Rectal smooth muscle tissue (tissue), 1 donor: ENCODE measurements at regions not wholly inside any gene's neighbourhood (a gene's known extent, or its start where the extent isn't known, plus 50 kb on each side); places are given as distances from the start of the nearest gene placed in this dataset.

Source experiments
- H3K27ac ChIP-seq: one replicate; pipeline ENCODE4 v1.7.0; 2013; ENCODE audit warnings: low read depth, low read length, inconsistent platforms
- H3K27me3 ChIP-seq: one replicate; pipeline ENCODE4 v1.7.0; 2013; ENCODE audit warnings: low read length; ENCODE audit not compliant: control insufficient read depth, insufficient read depth
- H3K36me3 ChIP-seq: one replicate; pipeline ENCODE4 v1.7.0; 2013; ENCODE audit warnings: low read length; ENCODE audit not compliant: control insufficient read depth, insufficient read depth
- H3K4me1 ChIP-seq: one replicate; pipeline ENCODE4 v1.7.0; 2013; ENCODE audit warnings: low read length; ENCODE audit not compliant: control insufficient read depth, insufficient read depth
- H3K4me3 ChIP-seq: one replicate; pipeline ENCODE4 v1.7.0; 2013; ENCODE audit warnings: low read length
- H3K9ac ChIP-seq: one replicate; pipeline ENCODE4 v1.7.0; 2013; ENCODE audit warnings: low read length

- no peaks in the 10 kb centered on the region for H3K4me1 ChIP-seq
- H3K27ac ChIP-seq = no peak overlapping the region
- H3K27me3 ChIP-seq = no peaks in the 10 kb centered on the region
- no peak overlapping the region for H3K4me3 ChIP-seq
- no peaks in the 10 kb centered on the region for H3K36me3 ChIP-seq
- no peak overlapping the region for H3K9ac ChIP-seq
These were observed 528.6 kb downstream of the LTN1 start for GRCh38 chr21:28464095-28464494.

- H3K27ac ChIP-seq = no peak overlapping the region
- H3K27me3 ChIP-seq = no peaks in the 10 kb centered on the region
- no peak overlapping the region for H3K9ac ChIP-seq
- H3K4me1 ChIP-seq = no peaks in the 10 kb centered on the region
- no peaks in the 10 kb centered on the region for H3K36me3 ChIP-seq
- no peak overlapping the region for H3K4me3 ChIP-seq
These were observed 533.5 kb downstream of the LTN1 start for GRCh38 chr21:28459193-28459592.

DNA sequence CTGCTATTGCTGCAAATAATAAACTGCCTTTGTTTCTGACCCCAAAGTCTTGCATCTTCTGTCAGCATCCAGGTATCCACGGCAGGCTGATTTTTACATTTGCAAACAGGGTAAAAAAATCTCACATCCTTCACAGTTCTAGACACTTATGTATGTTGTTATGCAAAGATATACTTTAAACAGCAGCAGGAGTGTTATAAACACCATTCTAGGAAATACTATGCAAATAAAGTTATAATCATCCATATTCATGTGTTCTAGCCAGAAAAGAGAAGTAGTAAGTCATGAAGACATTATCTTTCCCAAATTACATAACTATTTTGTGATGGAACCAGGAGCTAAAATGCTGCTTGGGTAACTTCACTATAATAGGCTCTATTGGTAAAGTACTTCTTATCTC is 534.2 kb downstream of the LTN1 start:
- Histone ChIP-seq H3K4me1 (no peaks in the 10 kb centered on the region), H3K27me3 (no peaks in the 10 kb centered on the region), H3K4me3 (no peak overlapping the region), H3K9ac (no peak overlapping the region), H3K36me3 (no peaks in the 10 kb centered on the region), H3K27ac (no peak overlapping the region)

- Histone ChIP-seq H3K36me3 (no peaks in the 10 kb centered on the region), H3K27ac (no peak overlapping the region), H3K27me3 (no peaks in the 10 kb centered on the region), H3K4me1 (no peaks in the 10 kb centered on the region), H3K9ac (no peak overlapping the region), H3K4me3 (no peak overlapping the region)
These were observed 537.5 kb downstream of the LTN1 start for GRCh38 chr21:28455253-28455600.

DNA sequence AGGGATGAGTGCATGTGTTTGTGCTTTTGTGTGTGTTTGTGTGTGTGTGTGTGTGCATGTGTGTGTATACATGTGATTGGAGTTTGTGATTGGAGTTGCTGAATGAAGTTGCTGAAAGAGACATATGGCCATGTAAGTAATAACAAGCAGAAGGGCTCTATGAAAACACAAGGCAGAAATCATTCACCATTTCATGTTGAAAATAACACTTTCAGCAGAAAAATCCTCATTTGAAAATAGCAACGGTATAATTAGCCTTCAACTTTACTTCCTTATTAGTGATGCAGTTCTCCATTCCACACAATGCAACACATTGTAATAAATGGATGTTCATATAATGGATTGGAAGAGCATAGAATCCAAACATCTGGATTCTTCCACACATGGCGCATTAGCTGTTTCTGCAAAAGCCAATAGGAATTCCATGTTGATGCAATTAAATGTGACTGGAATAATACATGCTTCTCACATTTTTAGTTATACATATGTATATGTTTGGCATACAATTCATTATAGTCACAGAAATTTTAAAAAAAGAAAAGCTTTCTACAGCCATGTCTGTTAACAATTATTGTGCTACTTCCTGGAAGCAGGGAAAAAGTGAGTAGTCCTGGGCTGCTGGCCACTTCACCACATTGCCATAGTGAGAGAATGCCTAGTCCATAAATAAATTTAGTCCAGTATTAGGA is 538.0 kb downstream of the LTN1 start:
- no peaks in the 10 kb centered on the region for H3K27me3 ChIP-seq
- H3K4me1 ChIP-seq = no peaks in the 10 kb centered on the region
- no peaks in the 10 kb centered on the region for H3K36me3 ChIP-seq
- no peak overlapping the region for H3K4me3 ChIP-seq
- H3K27ac ChIP-seq = no peak overlapping the region
- no peak overlapping the region for H3K9ac ChIP-seq

- Histone ChIP-seq H3K4me3 (no peak overlapping the region), H3K4me1 (no peaks in the 10 kb centered on the region), H3K36me3 (no peaks in the 10 kb centered on the region), H3K9ac (no peak overlapping the region), H3K27ac (no peak overlapping the region), H3K27me3 (no peaks in the 10 kb centered on the region)
These were observed 545.2 kb downstream of the LTN1 start for GRCh38 chr21:28447462-28447861.

- H3K27me3 ChIP-seq = no peaks in the 10 kb centered on the region
- H3K9ac ChIP-seq = no peak overlapping the region
- no peak overlapping the region for H3K27ac ChIP-seq
- no peaks in the 10 kb centered on the region for H3K4me1 ChIP-seq
- no peak overlapping the region for H3K4me3 ChIP-seq
- no peaks in the 10 kb centered on the region for H3K36me3 ChIP-seq
These were observed 547.4 kb downstream of the LTN1 start for GRCh38 chr21:28445141-28445830.

- no peaks in the 10 kb centered on the region for H3K36me3 ChIP-seq
- H3K4me3 ChIP-seq = no peak overlapping the region
- H3K9ac ChIP-seq = no peak overlapping the region
- no peaks in the 10 kb centered on the region for H3K4me1 ChIP-seq
- H3K27ac ChIP-seq = no peak overlapping the region
- no peaks in the 10 kb centered on the region for H3K27me3 ChIP-seq
These were observed 548.1 kb downstream of the LTN1 start for GRCh38 chr21:28444557-28444956.

- no peak overlapping the region for H3K9ac ChIP-seq
- no peak overlapping the region for H3K27ac ChIP-seq
- H3K36me3 ChIP-seq = no peaks in the 10 kb centered on the region
- H3K4me1 ChIP-seq = no peaks in the 10 kb centered on the region
- no peak overlapping the region for H3K4me3 ChIP-seq
- no peaks in the 10 kb centered on the region for H3K27me3 ChIP-seq
These were observed 548.6 kb downstream of the LTN1 start for GRCh38 chr21:28444111-28444510.

- H3K27ac ChIP-seq = no peak overlapping the region
These were observed 550.1 kb downstream of the LTN1 start for GRCh38 chr21:28442624-28443023.

DNA sequence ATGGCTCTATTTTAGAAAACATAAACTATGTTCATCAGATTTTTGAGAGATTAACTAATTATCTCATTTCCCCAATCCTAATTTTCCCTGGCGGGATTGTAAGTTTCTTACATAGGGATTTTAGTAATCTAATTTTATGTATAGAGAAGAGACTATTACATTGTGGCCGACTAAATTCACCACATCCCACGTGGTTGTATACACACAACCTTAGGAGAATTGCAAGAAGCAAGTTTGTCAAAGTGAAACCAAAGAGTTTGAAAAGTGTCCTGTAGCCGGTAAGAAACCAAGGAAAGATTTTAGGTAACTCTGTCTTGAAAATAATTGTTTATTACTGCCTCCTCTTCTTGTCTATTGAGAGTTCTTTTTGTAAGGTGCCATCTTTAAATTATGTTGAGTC is 550.6 kb downstream of the LTN1 start:
- Histone ChIP-seq H3K9ac (no peak overlapping the region), H3K4me1 (no peaks in the 10 kb centered on the region), H3K4me3 (no peak overlapping the region), H3K27ac (no peak overlapping the region), H3K36me3 (no peaks in the 10 kb centered on the region), H3K27me3 (no peaks in the 10 kb centered on the region)

More at GRCh38 chr21:28442624-28443023, 550.1 kb downstream of the LTN1 start:
- H3K36me3 ChIP-seq = no peaks in the 10 kb centered on the region
- no peaks in the 10 kb centered on the region for H3K27me3 ChIP-seq
- no peak overlapping the region for H3K4me3 ChIP-seq
- no peak overlapping the region for H3K9ac ChIP-seq
- no peaks in the 10 kb centered on the region for H3K4me1 ChIP-seq

GRCh38 chr21:28439788-28440187 is 552.9 kb downstream of the LTN1 start:
- Histone ChIP-seq H3K4me1 (no peaks in the 10 kb centered on the region), H3K9ac (no peak overlapping the region), H3K27me3 (no peaks in the 10 kb centered on the region), H3K4me3 (no peak overlapping the region), H3K27ac (no peak overlapping the region), H3K36me3 (no peaks in the 10 kb centered on the region)

DNA sequence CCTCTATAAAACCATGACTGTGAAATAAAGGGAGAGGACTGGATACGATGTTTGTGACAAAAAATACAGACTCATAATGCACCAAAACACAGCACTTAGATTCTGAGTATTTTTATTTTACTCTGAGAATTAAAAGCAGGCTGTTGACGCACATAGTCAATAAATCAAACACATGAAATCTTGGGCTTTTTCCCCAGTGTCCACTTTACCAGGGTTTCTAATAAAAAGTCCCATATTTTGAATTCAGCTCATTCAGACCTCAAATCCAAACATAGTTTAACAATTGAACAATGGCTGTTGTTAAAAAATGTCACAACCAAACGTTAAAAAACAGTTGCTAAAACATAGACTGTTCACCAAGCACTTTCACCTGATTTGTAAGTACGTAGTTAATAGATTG is 553.4 kb downstream of the LTN1 start:
- no peak overlapping the region for H3K27ac ChIP-seq
- H3K27me3 ChIP-seq = no peaks in the 10 kb centered on the region
- no peak overlapping the region for H3K4me3 ChIP-seq
- H3K4me1 ChIP-seq = no peaks in the 10 kb centered on the region
- H3K36me3 ChIP-seq = no peaks in the 10 kb centered on the region
- no peak overlapping the region for H3K9ac ChIP-seq
